IMR-90 (cell line): ENCODE measurements at regions not wholly inside any gene's neighbourhood (a gene's known extent, or its start where the extent isn't known, plus 50 kb on each side); places are given as distances from the start of the nearest gene placed in this dataset.
"Not testable (repeated sequence)": the region's sequence is repeated elsewhere in the genome, so short reads cannot be mapped to it uniquely, and the experiment has no call there.

Source experiments
- ATAC-seq: fragments of 200-7000 bp; cut with Tn5 transposase; 2 replicates; pipeline ENCODE4 v1.9.1; 2020; ENCODE audit warnings: low read depth, mild to moderate bottlenecking, moderate library complexity
- BruUV-seq: library from RNA; stranded (reverse); fragments of 400-500 nt; replicated peaks from 2 replicates; lab custom pipeline; 2021; lab: Mats Ljungman, UMichigan
- CTCF ChIA-PET: fragments of 300-600 bp; formaldehyde crosslinking; extraction: SDS; loops from one replicate; lab custom pipeline; 2021; ENCODE audit warnings: antibody characterized with exemption; lab: Yijun Ruan, JAX
- POLR2A ChIA-PET: fragments of 300-600 bp; sonication (Branson Sonifier 250); formaldehyde crosslinking; loops from one replicate; lab custom pipeline; 2022; ENCODE audit warnings: antibody characterized with exemption; ENCODE audit not compliant: unreplicated experiment; lab: Charles Lee
- DNase-seq: peaks from one replicate; pipeline ENCODE4 v3.0.0; 2013
- H2AFZ ChIP-seq: replicated peaks from 2 replicates; pipeline ENCODE3; 2013; ENCODE audit warnings: low read length, mild to moderate bottlenecking; ENCODE audit not compliant: poor library complexity
- H2AK5ac ChIP-seq: 2 replicates; pipeline ENCODE4 v1.6.1; 2013; ENCODE audit warnings: low read depth, low read length, inconsistent platforms
- H2AK9ac ChIP-seq: replicated peaks from 2 replicates; pipeline ENCODE3; 2013; ENCODE audit warnings: mild to moderate bottlenecking, low read depth, low read length, moderate library complexity; ENCODE audit not compliant: poor library complexity
- H2BK120ac ChIP-seq: 2 replicates; pipeline ENCODE4 v1.6.1; 2013; ENCODE audit warnings: low read depth, low read length, inconsistent platforms
- H2BK15ac ChIP-seq: 3 replicates; pipeline ENCODE4 v1.6.1; 2013; ENCODE audit warnings: low read depth, low read length, inconsistent platforms
- H2BK20ac ChIP-seq: 2 replicates; pipeline ENCODE4 v1.6.1; 2013; ENCODE audit warnings: low read depth, mild to moderate bottlenecking, inconsistent platforms, low read length, moderate library complexity
- H2BK5ac ChIP-seq: 2 replicates; pipeline ENCODE4 v1.6.1; 2013; ENCODE audit warnings: mild to moderate bottlenecking, low read depth, low read length, inconsistent platforms; ENCODE audit not compliant: poor library complexity, severe bottlenecking
- H3K14ac ChIP-seq: replicated peaks from 2 replicates; pipeline ENCODE4 v1.6.1; 2013; ENCODE audit warnings: low read depth, low read length, inconsistent platforms
- H3K18ac ChIP-seq: 2 replicates; pipeline ENCODE4 v1.6.1; 2013; ENCODE audit warnings: low read depth, low read length, control low read depth
- H3K23ac ChIP-seq: 2 replicates; pipeline ENCODE4 v1.6.1; 2013; ENCODE audit warnings: low read depth, low read length, inconsistent platforms
- H3K27ac ChIP-seq: 2 replicates; pipeline ENCODE4 v1.5.1; 2013; ENCODE audit warnings: mild to moderate bottlenecking, control low read depth, low read length; ENCODE audit not compliant: insufficient read depth
- H3K27me3 ChIP-seq: 2 replicates; pipeline ENCODE4 v1.6.1; 2013; ENCODE audit warnings: low read length; ENCODE audit not compliant: control insufficient read depth, insufficient read depth
- H3K36me3 ChIP-seq: 2 replicates; pipeline ENCODE4 v1.6.1; 2013; ENCODE audit warnings: low read length, mixed read lengths; ENCODE audit not compliant: control insufficient read depth, insufficient read depth
- H3K4ac ChIP-seq: 2 replicates; pipeline ENCODE4 v1.6.1; 2013; ENCODE audit warnings: low read depth, low read length, inconsistent platforms
- H3K4me1 ChIP-seq: 2 replicates; pipeline ENCODE4 v1.6.1; 2013; ENCODE audit warnings: low read length, mixed read lengths; ENCODE audit not compliant: control insufficient read depth, insufficient read depth
- H3K4me2 ChIP-seq: 2 replicates; pipeline ENCODE4 v1.6.1; 2013; ENCODE audit warnings: low read depth, mild to moderate bottlenecking, control low read depth, low read length, moderate library complexity
- H3K4me3 ChIP-seq: 2 replicates; pipeline ENCODE4 v1.5.1; 2013; ENCODE audit warnings: low read depth, mild to moderate bottlenecking, control low read depth, low read length, moderate library complexity; ENCODE audit not compliant: insufficient read depth
- H3K56ac ChIP-seq: 2 replicates; pipeline ENCODE4 v1.6.1; 2013; ENCODE audit warnings: low read length, inconsistent platforms; ENCODE audit not compliant: insufficient read depth; ENCODE audit errors: extremely low read depth
- H3K79me1 ChIP-seq, 2 experiments: 2 replicates each; pipeline ENCODE4 v1.6.1; 2013; ENCODE audit warnings: low read length in 2 of 2, inconsistent platforms in 1 of 2, low read depth in 1 of 2
- H3K9ac ChIP-seq: 2 replicates; pipeline ENCODE4 v1.6.1; 2013; ENCODE audit warnings: low read depth, low read length, control low read depth
- H3K9me1 ChIP-seq: 2 replicates; pipeline ENCODE4 v1.6.1; 2013; ENCODE audit warnings: low read length, inconsistent platforms; ENCODE audit not compliant: insufficient read depth
- H3K9me3 ChIP-seq: 2 replicates; pipeline ENCODE4 v1.6.1; 2013; ENCODE audit warnings: low read length; ENCODE audit not compliant: control insufficient read depth, insufficient read depth
- H4K20me1 ChIP-seq: 2 replicates; pipeline ENCODE4 v1.6.1; 2013; ENCODE audit warnings: low read length, inconsistent platforms; ENCODE audit not compliant: insufficient read depth
- H4K5ac ChIP-seq: 2 replicates; pipeline ENCODE4 v1.6.1; 2013; ENCODE audit warnings: mild to moderate bottlenecking, low read depth, low read length, control low read depth
- H4K8ac ChIP-seq, 2 experiments: 2 replicates each; pipeline ENCODE4 v1.6.1; 2013; ENCODE audit warnings: low read depth in 2 of 2, low read length in 2 of 2, control low read depth in 1 of 2, inconsistent platforms in 1 of 2
- H4K91ac ChIP-seq: 2 replicates; pipeline ENCODE4 v1.6.1; 2013; ENCODE audit warnings: low read depth, low read length, inconsistent platforms; ENCODE audit not compliant: insufficient read depth
- WGBS, 2 experiments: methylation state at CpG; one replicate each; pipeline versions ENCODE4 v1.1.5 to v1.1.7; 2013; ENCODE audit warnings: missing lambda C conversion rate in 2 of 2; ENCODE audit not compliant: insufficient read length in 1 of 2; ENCODE audit errors: extremely low coverage in 2 of 2; 5-methylcytosine and 5-hydroxymethylcytosine counted together
- dilution Hi-C: fragments of 300-500 bp; cut with HindIII; formaldehyde crosslinking; loops from one replicate; pipeline ENCODE4 v1.14.3; 2018; ENCODE audit warnings: low sequenced_read_pairs; ENCODE audit not compliant: unreplicated experiment
- in situ Hi-C: fragments of 300-500 bp; cut with MboI; formaldehyde crosslinking; loops from 3 replicates; pipeline ENCODE4 v1.14.3; 2019; ENCODE audit warnings: low sequenced_read_pairs, inconsistent platforms, mixed read lengths
- intact Hi-C: fragments of 100-400 bp; cut with micrococcal nuclease; formaldehyde crosslinking; loops from 2 replicates; pipeline ENCODE4 v1.10.0; 2022

DNA sequence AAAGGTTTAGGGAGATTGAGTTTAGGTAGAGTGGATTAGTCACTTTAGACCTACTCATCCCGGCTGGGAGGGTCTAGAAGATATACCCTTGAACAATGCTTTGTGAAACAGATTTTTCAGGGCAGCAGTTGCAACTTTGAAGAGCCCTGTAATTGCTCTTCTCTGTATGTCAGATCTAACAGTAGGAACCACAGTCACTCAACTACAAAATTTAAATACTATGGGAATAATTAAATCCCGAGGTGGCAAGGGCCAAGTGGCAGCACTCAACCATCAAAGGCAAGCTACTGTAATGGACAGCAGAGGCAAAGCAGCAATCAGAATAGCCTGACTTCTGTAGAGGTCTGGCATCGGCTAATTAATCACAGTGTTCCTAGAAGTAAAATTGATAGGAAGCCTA, 97.5 kb downstream of the HOXA1 start:
- H3K4ac ChIP-seq, H3K79me1 ChIP-seq, intact Hi-C loops, H3K23ac ChIP-seq, H3K56ac ChIP-seq, BruUV-seq, in situ Hi-C loops, POLR2A ChIA-PET, H2BK15ac ChIP-seq, H2BK20ac ChIP-seq, H3K36me3 ChIP-seq, H4K91ac ChIP-seq, H2AFZ ChIP-seq, ATAC-seq, H4K5ac ChIP-seq, DNase-seq, dilution Hi-C loops, CTCF ChIA-PET, H3K27ac ChIP-seq, H2AK9ac ChIP-seq, H2BK120ac ChIP-seq, H3K9me3 ChIP-seq, H2BK5ac ChIP-seq, H3K18ac ChIP-seq, H4K20me1 ChIP-seq, H4K8ac ChIP-seq, H3K4me2 ChIP-seq, H2AK5ac ChIP-seq, H3K14ac ChIP-seq, H3K27me3 ChIP-seq, H3K9ac ChIP-seq, H3K9me1 ChIP-seq, H3K4me1 ChIP-seq, H3K4me3 ChIP-seq: not testable (repeated sequence)
- WGBS, 2 experiments = no CpG with 5 or more reads among the region's 3 CpGs
